Right atrium auricular region (tissue), 2 donors: ENCODE measurements at regions not wholly inside any gene's neighbourhood (a gene's known extent, or its start where the extent isn't known, plus 50 kb on each side); places are given as distances from the start of the nearest gene placed in this dataset.

ENCODE experiments used
- DNase-seq: peaks from one replicate; pipeline ENCODE4 v3.0.0-alpha.2; 2019; ENCODE audit warnings: low spot score
- H3K27ac ChIP-seq, 2 donors: fragments of 200-600 bp; sonication (generic); 1 replicate in 1 of 2; 2 replicates in 1 of 2; pipeline ENCODE4 v1.5.1; 2016 to 2019
- H3K27me3 ChIP-seq, 2 donors: fragments of 200-600 bp; sonication (generic); one replicate each; pipeline versions ENCODE4 v1.5.1 to v1.6.0; 2017 to 2019
- H3K36me3 ChIP-seq: fragments of 200-600 bp; sonication (generic); one replicate; pipeline ENCODE4 v1.5.1; 2016
- H3K4me1 ChIP-seq, 2 donors: fragments of 200-600 bp; sonication (generic); one replicate each; pipeline versions ENCODE4 v1.5.1 to v1.6.0; 2017 to 2019
- H3K4me3 ChIP-seq, 2 donors: fragments of 200-600 bp; sonication (generic); 1 replicate in 1 of 2; 2 replicates in 1 of 2; pipeline ENCODE4 v1.5.1; 2017 to 2019; ENCODE audit warnings: mild to moderate bottlenecking in 1 of 2, moderate library complexity in 1 of 2
- H3K9me3 ChIP-seq, 2 donors: fragments of 200-600 bp; sonication (generic); one replicate each; pipeline ENCODE4 v1.5.1; 2019
- CTCF ChIP-seq, 2 donors: fragments of 200-600 bp; sonication (generic); IDR thresholded peaks; one replicate each; pipeline ENCODE4 v1.5.1; 2019; ENCODE audit warnings: antibody characterized with exemption in 2 of 2

GRCh38 chr6:33895988-33896387 lies 92.2 kb upstream of the MLN start:
- no peaks in the 10 kb centered on the region for H3K36me3 ChIP-seq
- H3K4me1 ChIP-seq: peaks cover 0 to 3% of the 10 kb centered on the region in 2 donors
- no peak for TF ChIP-seq CTCF (IDR thresholded peaks at IDR 0.05)
- no peaks in the 10 kb centered on the region for H3K9me3 ChIP-seq
- no peaks in the 10 kb centered on the region for H3K27me3 ChIP-seq
- DNase-seq: no peak
- H3K4me3 ChIP-seq: no peak overlapping the region
- H3K27ac ChIP-seq: no peak overlapping the region

- Histone ChIP-seq H3K27me3 (no peaks in the 10 kb centered on the region), H3K9me3 (no peaks in the 10 kb centered on the region), H3K4me3 (no peak overlapping the region), H3K27ac (no peak overlapping the region), H3K36me3 (no peaks in the 10 kb centered on the region), H3K4me1 (peaks cover 0 to 3% of the 10 kb centered on the region in 2 donors)
- DNase-seq: no peak
- no peak for TF ChIP-seq CTCF (IDR thresholded peaks at IDR 0.05)
Observed at GRCh38 chr6:33895296-33895695, 91.5 kb upstream of the MLN start.

- DNase-seq: no peak
- H3K27me3 ChIP-seq: no peaks in the 10 kb centered on the region
- no peaks in the 10 kb centered on the region for H3K9me3 ChIP-seq
- no peak for TF ChIP-seq CTCF (IDR thresholded peaks at IDR 0.05)
- no peaks in the 10 kb centered on the region for H3K36me3 ChIP-seq
- H3K27ac ChIP-seq: no peak overlapping the region
- H3K4me1 ChIP-seq: peaks cover 0 to 3% of the 10 kb centered on the region in 2 donors
- H3K4me3 ChIP-seq: no peak overlapping the region
Observed at GRCh38 chr6:33894438-33894837, 90.6 kb upstream of the MLN start.

- no peak overlapping the region for H3K27ac ChIP-seq
- H3K36me3 ChIP-seq: no peaks in the 10 kb centered on the region
- H3K4me1 ChIP-seq: peaks cover 0 to 3% of the 10 kb centered on the region in 2 donors
- TF ChIP-seq CTCF (IDR thresholded peaks at IDR 0.05): no peak
- no peak overlapping the region for H3K4me3 ChIP-seq
- no peaks in the 10 kb centered on the region for H3K9me3 ChIP-seq
- no peak for DNase-seq
- H3K27me3 ChIP-seq: no peaks in the 10 kb centered on the region
Observed at GRCh38 chr6:33892581-33893346, 89.0 kb upstream of the MLN start.

DNA sequence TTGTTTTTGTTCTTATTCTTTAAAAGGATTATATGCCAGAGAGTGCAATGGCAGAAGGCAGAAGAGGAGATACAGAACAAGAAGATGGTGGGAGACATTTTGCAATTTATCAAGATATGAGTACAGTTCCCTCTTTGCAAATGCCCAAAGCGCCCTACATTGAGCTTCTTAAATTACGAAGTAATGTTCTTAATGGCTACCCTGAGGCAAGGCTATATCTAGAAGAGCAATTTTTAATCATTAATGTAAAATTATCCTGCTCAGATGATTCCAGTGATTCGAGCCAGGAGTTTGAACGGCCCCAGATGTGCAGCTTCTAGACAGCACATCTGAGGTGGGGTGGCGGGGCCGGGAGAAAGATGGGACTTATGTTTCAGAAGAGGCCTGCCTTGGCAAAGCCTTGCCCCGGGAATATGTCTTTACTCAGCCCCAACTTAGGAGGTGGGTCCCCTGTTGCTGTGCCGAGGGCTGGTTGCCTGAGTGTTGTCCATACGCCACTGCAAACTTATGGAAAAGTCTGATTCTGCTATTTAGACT lies 84.9 kb upstream of the MLN start:
- Histone ChIP-seq H3K36me3 (no peaks in the 10 kb centered on the region), H3K4me3 (no peak overlapping the region), H3K4me1 (peaks cover 0 to 17% of the 10 kb centered on the region in 2 donors), H3K9me3 (no peaks in the 10 kb centered on the region), H3K27ac (no peak overlapping the region), H3K27me3 (no peaks in the 10 kb centered on the region)
- TF ChIP-seq CTCF (IDR thresholded peaks at IDR 0.05): no peak
- no peak for DNase-seq
